ENCODE measurements at regions not wholly inside any gene's neighbourhood (a gene's known extent, or its start where the extent isn't known, plus 50 kb on each side); places are given as distances from the start of the nearest gene placed in this dataset.

DNA sequence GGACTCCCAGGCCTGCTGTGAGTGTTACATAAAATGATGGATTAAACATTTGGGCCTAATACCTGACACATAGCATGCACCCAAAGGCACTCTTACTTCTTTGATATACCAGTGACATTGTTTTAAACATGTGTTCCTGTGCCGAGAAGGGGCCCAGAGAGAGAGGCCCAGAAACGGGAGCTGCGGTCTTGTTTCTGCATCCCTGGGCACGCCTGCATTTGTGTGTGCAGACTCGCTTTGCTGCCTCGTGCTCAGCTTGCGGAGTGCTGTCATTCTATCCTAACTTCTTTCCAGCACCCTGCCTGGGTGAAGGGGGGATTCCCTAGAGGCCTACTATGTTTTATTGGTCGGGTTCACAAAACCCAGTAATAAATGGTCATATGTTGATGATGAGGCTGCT is 666.2 kb upstream of the HS6ST1 start:
- no peaks in the 10 kb centered on the region for H3K36me3 ChIP-seq
- H3K4me3 ChIP-seq: no peak overlapping the region
- no peak overlapping the region for H3K9ac ChIP-seq
- H3K27ac ChIP-seq: no peak overlapping the region
- H3K27me3 ChIP-seq: no peaks in the 10 kb centered on the region
- H3K4me2 ChIP-seq: no peak overlapping the region
- no peaks in the 10 kb centered on the region for H3K9me3 ChIP-seq (replicated peaks in 1 of 11)
- no peaks in the 10 kb centered on the region for H4K20me1 ChIP-seq
- no peaks in the 10 kb centered on the region for H3K4me1 ChIP-seq
- TF ChIP-seq Cebpa-rat (IDR thresholded peaks at IDR 0.05): no peak

GRCh38 chr2:128986026-128986715 is 667.5 kb upstream of the HS6ST1 start:
- TF ChIP-seq Cebpa-rat (IDR thresholded peaks at IDR 0.05): no peak
- no peak overlapping the region for H3K27ac ChIP-seq
- H3K9ac ChIP-seq: no peak overlapping the region
- no peaks in the 10 kb centered on the region for H3K27me3 ChIP-seq
- no peaks in the 10 kb centered on the region for H3K4me1 ChIP-seq
- H4K20me1 ChIP-seq: no peaks in the 10 kb centered on the region
- no peaks in the 10 kb centered on the region for H3K9me3 ChIP-seq (replicated peaks in 1 of 11)
- no peak overlapping the region for H3K4me3 ChIP-seq
- no peaks in the 10 kb centered on the region for H3K36me3 ChIP-seq
- H3K4me2 ChIP-seq: no peak overlapping the region

DNA sequence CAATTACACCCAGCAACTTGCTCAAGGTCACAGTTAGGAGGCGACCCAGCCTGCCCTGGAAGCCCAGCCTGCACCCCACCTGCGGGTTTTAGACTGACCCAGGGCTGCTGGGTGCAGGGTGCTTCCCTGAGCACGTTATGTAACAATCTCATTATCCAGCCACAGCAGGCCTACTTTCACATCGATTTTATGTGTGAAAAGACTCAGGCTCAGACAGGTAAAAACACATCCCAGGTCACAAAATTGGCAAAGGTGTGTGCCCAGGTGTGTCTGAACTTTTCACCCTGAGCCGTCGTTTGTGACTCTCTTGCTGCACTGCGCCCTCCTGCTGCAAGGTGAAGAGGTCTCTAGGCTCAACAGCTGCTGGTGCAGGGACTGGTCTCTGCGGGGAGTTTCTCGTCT is 668.2 kb upstream of the HS6ST1 start:
- TF ChIP-seq Cebpa-rat (IDR thresholded peaks at IDR 0.05): no peak
- H3K9ac ChIP-seq: no peak overlapping the region
- H4K20me1 ChIP-seq: no peaks in the 10 kb centered on the region
- H3K4me2 ChIP-seq: no peak overlapping the region
- no peak overlapping the region for H3K27ac ChIP-seq
- no peak overlapping the region for H3K4me3 ChIP-seq
- no peaks in the 10 kb centered on the region for H3K9me3 ChIP-seq (replicated peaks in 1 of 11)
- H3K27me3 ChIP-seq: no peaks in the 10 kb centered on the region
- no peaks in the 10 kb centered on the region for H3K36me3 ChIP-seq
- no peaks in the 10 kb centered on the region for H3K4me1 ChIP-seq

GRCh38 chr2:128988326-128988725 is 669.7 kb upstream of the HS6ST1 start:
- H3K27me3 ChIP-seq: no peaks in the 10 kb centered on the region
- no peaks in the 10 kb centered on the region for H4K20me1 ChIP-seq
- H3K9me3 ChIP-seq (replicated peaks in 1 of 11): no peaks in the 10 kb centered on the region
- H3K36me3 ChIP-seq: no peaks in the 10 kb centered on the region
- H3K4me2 ChIP-seq: no peak overlapping the region
- no peak overlapping the region for H3K4me3 ChIP-seq
- H3K27ac ChIP-seq: no peak overlapping the region
- no peaks in the 10 kb centered on the region for H3K4me1 ChIP-seq
- H3K9ac ChIP-seq: no peak overlapping the region
- TF ChIP-seq Cebpa-rat (IDR thresholded peaks at IDR 0.05): no peak

- Histone ChIP-seq H3K9me3 (replicated peaks in 1 of 11) (no peaks in the 10 kb centered on the region), H3K9ac (no peak overlapping the region), H3K27me3 (no peaks in the 10 kb centered on the region), H3K4me2 (no peak overlapping the region), H3K4me3 (no peak overlapping the region), H3K36me3 (no peaks in the 10 kb centered on the region), H4K20me1 (no peaks in the 10 kb centered on the region), H3K27ac (no peak overlapping the region), H3K4me1 (no peaks in the 10 kb centered on the region)
- TF ChIP-seq Cebpa-rat (IDR thresholded peaks at IDR 0.05): no peak
These were observed 670.3 kb upstream of the HS6ST1 start for GRCh38 chr2:128988967-128989366.

DNA sequence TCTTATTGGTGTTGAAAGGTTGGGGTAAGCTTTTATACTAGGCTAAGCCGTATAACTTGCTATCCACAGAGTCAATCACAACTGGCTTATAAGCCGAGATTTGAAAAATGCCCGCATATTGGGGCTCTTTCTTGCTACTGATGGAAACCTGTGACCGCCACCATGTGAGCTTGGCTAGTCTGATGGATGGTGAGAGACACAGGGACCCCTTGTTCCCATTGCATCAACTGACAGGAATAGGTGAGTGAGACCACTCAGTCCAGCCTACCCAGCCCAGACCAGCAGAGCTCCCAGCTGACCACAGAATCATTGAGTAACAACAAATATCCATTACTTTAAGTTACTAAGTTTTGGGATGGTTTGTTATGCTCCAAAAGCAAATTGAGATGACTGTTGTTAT is 676.4 kb upstream of the HS6ST1 start:
- Histone ChIP-seq H3K4me1 (no peaks in the 10 kb centered on the region), H3K4me2 (no peak overlapping the region)
- no peak for TF ChIP-seq Cebpa-rat (IDR thresholded peaks at IDR 0.05)

DNA sequence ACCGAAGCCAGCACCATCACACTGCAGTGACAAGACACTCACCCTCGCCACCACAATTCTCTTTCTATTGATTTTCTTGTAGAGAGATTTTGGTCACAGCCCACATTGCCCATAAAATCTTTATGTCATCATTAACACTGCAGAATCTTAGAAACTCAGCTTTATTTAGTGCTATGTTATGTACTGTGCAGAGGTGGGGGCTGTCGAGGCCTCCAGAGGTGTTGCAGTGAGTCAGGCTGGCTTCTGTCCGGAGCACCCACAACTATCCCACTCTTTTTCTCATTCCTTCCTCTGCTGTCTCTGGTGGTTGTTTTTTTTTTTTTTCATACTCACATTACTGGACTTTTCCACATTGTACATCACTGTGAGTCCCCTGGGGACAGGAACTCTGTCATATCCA is 677.4 kb upstream of the HS6ST1 start:
- no peak overlapping the region for H3K27ac ChIP-seq
- H3K4me1 ChIP-seq: no peaks in the 10 kb centered on the region
- no peaks in the 10 kb centered on the region for H4K20me1 ChIP-seq
- no peak for TF ChIP-seq Cebpa-rat (IDR thresholded peaks at IDR 0.05)
- no peaks in the 10 kb centered on the region for H3K9me3 ChIP-seq (replicated peaks in 1 of 11)
- H3K4me2 ChIP-seq: no peak overlapping the region
- H3K4me3 ChIP-seq: no peak overlapping the region
- no peaks in the 10 kb centered on the region for H3K27me3 ChIP-seq
- H3K36me3 ChIP-seq: no peaks in the 10 kb centered on the region
- no peak overlapping the region for H3K9ac ChIP-seq

More for the DNA sequence above, 676.4 kb upstream of the HS6ST1 start:
- Histone ChIP-seq H3K27me3 (no peaks in the 10 kb centered on the region), H3K4me3 (no peak overlapping the region), H3K9me3 (replicated peaks in 1 of 11) (no peaks in the 10 kb centered on the region), H3K27ac (no peak overlapping the region), H3K36me3 (no peaks in the 10 kb centered on the region), H4K20me1 (no peaks in the 10 kb centered on the region), H3K9ac (no peak overlapping the region)

DNA sequence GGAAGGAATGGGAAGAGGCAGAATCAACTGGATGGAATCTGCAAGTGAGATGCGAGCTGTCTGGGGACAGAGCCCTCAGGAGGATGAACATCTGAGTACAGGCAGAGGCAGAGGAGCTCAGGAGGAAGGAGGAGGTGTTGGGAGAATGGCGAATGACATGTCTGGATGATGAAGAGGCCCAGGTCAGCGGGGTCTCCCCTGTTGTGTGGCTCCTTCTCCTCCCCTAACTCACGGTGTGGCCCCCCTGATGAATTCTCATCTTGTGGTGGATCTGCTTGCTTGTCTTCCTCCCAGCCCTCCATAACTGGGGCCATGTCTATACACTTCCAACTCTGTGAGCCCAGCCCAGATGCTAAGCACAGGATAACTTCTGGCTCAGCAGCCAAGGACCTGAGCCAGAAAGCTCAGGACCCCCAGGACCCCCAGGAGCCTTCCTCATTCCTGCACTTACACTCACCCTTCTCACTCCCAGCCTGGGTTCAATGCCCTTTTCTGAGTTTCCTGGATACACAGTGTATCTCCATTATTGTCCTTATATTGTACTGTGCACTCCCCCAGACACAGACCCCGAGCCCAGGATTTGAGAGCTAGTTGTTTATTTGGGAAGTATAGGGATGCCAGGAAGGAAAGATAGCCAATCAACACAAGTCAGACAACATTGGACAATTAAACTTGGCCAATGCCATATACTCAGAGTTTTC is 678.6 kb upstream of the HS6ST1 start:
- Histone ChIP-seq H3K4me2 (no peak overlapping the region), H3K36me3 (no peaks in the 10 kb centered on the region), H3K4me3 (no peak overlapping the region), H3K9me3 (replicated peaks in 1 of 11) (peaks cover 0 to 7% (median 0%) of the 10 kb centered on the region in 11 experiments; a peak in 3 of 22 replicates), H3K9ac (no peak overlapping the region), H3K27ac (no peak overlapping the region), H3K4me1 (no peaks in the 10 kb centered on the region), H4K20me1 (no peaks in the 10 kb centered on the region), H3K27me3 (no peaks in the 10 kb centered on the region)
- TF ChIP-seq Cebpa-rat (IDR thresholded peaks at IDR 0.05): no peak

GRCh38 chr2:129001926-129002325 is 683.3 kb upstream of the HS6ST1 start:
- Histone ChIP-seq H3K4me3 (no peak overlapping the region), H3K9me3 (replicated peaks in 1 of 11) (peaks cover 0 to 20% (median 5%) of the 10 kb centered on the region in 11 experiments; a peak in 6 of 22 replicates), H3K36me3 (no peaks in the 10 kb centered on the region), H3K27ac (no peak overlapping the region), H3K9ac (no peak overlapping the region), H4K20me1 (no peaks in the 10 kb centered on the region), H3K4me1 (no peaks in the 10 kb centered on the region), H3K4me2 (no peak overlapping the region), H3K27me3 (no peaks in the 10 kb centered on the region)
- no peak for TF ChIP-seq Cebpa-rat (IDR thresholded peaks at IDR 0.05)

- no peak for TF ChIP-seq Cebpa-rat (IDR thresholded peaks at IDR 0.05)
- Histone ChIP-seq H3K27ac (no peak overlapping the region), H3K4me2 (no peak overlapping the region), H3K4me3 (no peak overlapping the region), H3K4me1 (peaks cover 0 to 2% (median 0%) of the 10 kb centered on the region in 10 experiments; a peak in 3 of 20 replicates), H3K9ac (no peak overlapping the region), H4K20me1 (no peaks in the 10 kb centered on the region), H3K27me3 (no peaks in the 10 kb centered on the region), H3K9me3 (replicated peaks in 1 of 11) (peaks cover 0 to 20% (median 5%) of the 10 kb centered on the region in 11 experiments; a peak in 6 of 22 replicates), H3K36me3 (no peaks in the 10 kb centered on the region)
These were observed 684.1 kb upstream of the HS6ST1 start for GRCh38 chr2:129002751-129003150.

All from BLaER1 treated with 17β-estradiol and CSF1 and Interleukin-3, amounts not matched to agents 10 nM and 100 nM (cell line).